Right lobe of liver (tissue), 4 donors: ENCODE measurements at regions not wholly inside any gene's neighbourhood (a gene's known extent, or its start where the extent isn't known, plus 50 kb on each side); places are given as distances from the start of the nearest gene placed in this dataset.

ENCODE experiments used
- POLR2A ChIP-seq: fragments of 450-650 bp; IDR thresholded peaks from one replicate; pipeline ENCODE4 v1.6.1; 2017; ENCODE audit warnings: antibody characterized with exemption, mild to moderate bottlenecking
- TF ChIP-seq, protein P1 (sequence below), 4 donors: fragments of 200-600 bp in 3 of 4; fragments of 450-650 bp in 1 of 4; IDR thresholded peaks; one replicate each; pipeline versions ENCODE4 v1.5.1 to v1.8.0; 2016 to 2022; ENCODE audit warnings: antibody characterized with exemption in 4 of 4, mild to moderate bottlenecking in 2 of 4
- donor health status: DM: no; HTN: no; CAD: no.
- donor health status: DM: no; HTN: no; CAD: no.
- donor health status: DM: no; HTN: yes; CAD: no.

DNA sequence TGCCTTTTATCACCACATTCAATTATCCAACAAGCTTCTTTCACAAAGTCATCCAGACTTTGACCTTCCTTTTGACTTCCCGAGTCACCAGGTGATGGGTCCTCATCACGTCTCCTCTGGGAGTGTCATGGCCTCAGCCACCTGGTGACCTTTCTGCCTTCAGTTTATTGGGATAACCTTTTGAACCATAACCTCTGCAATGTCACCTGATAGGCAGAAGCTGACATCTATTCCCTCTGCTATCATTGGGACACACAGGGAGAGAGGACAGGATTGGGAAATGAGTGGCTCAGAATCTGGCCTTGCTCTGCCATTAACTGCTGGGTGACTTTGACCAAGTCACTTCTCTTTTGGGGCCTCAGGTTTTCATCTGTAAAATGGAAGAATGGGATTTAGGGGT lies 388.7 kb downstream of the NUAK1 start:
- TF ChIP-seq, protein P1, sequence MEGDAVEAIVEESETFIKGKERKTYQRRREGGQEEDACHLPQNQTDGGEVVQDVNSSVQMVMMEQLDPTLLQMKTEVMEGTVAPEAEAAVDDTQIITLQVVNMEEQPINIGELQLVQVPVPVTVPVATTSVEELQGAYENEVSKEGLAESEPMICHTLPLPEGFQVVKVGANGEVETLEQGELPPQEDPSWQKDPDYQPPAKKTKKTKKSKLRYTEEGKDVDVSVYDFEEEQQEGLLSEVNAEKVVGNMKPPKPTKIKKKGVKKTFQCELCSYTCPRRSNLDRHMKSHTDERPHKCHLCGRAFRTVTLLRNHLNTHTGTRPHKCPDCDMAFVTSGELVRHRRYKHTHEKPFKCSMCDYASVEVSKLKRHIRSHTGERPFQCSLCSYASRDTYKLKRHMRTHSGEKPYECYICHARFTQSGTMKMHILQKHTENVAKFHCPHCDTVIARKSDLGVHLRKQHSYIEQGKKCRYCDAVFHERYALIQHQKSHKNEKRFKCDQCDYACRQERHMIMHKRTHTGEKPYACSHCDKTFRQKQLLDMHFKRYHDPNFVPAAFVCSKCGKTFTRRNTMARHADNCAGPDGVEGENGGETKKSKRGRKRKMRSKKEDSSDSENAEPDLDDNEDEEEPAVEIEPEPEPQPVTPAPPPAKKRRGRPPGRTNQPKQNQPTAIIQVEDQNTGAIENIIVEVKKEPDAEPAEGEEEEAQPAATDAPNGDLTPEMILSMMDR (IDR thresholded peaks at IDR 0.05) = no peak
- TF ChIP-seq POLR2A = no peak
